Breast epithelium (tissue), 4 donors: ENCODE measurements at regions not wholly inside any gene's neighbourhood (a gene's known extent, or its start where the extent isn't known, plus 50 kb on each side); places are given as distances from the start of the nearest gene placed in this dataset.

Experiments
- DNase-seq, 2 donors: peaks; one replicate each; pipeline ENCODE4 v3.0.0-alpha.2; 2019; ENCODE audit warnings: low spot score in 2 of 2
- H3K27ac ChIP-seq, 2 donors: fragments of 200-600 bp; sonication (generic) in 1 of 2; one replicate each; pipeline ENCODE4 v1.5.1; 2016 to 2019; ENCODE audit warnings: mild to moderate bottlenecking in 1 of 2
- H3K27me3 ChIP-seq, 2 donors: fragments of 200-600 bp; sonication (generic) in 1 of 2; one replicate each; pipeline versions ENCODE4 v1.5.1 to v1.6.0; 2017 to 2019; ENCODE audit warnings: control low read depth in 1 of 2, mild to moderate bottlenecking in 1 of 2
- H3K36me3 ChIP-seq: fragments of 200-600 bp; one replicate; pipeline ENCODE4 v1.5.1; 2019
- H3K4me1 ChIP-seq, 2 donors: fragments of 200-600 bp; sonication (generic); one replicate each; pipeline ENCODE4 v1.5.1; 2016 to 2019; ENCODE audit warnings: control low read depth in 1 of 2
- H3K4me3 ChIP-seq, 3 donors: fragments of 200-600 bp; sonication (generic); 1 replicate in 2 of 3; 2 replicates in 1 of 3; pipeline ENCODE4 v1.5.1; 2016 to 2019; ENCODE audit warnings: mild to moderate bottlenecking in 3 of 3, moderate library complexity in 2 of 3
- H3K9me3 ChIP-seq, 2 donors: fragments of 200-600 bp; sonication (generic) in 1 of 2; one replicate each; pipeline ENCODE4 v1.5.1; 2016 to 2019; ENCODE audit warnings: control low read depth in 1 of 2
- POLR2A ChIP-seq: fragments of 450-650 bp; IDR thresholded peaks from one replicate; pipeline ENCODE4 v1.6.1; 2016; ENCODE audit warnings: antibody characterized with exemption, mild to moderate bottlenecking, moderate library complexity
- POLR2AphosphoS5 ChIP-seq, 3 donors: sonication (generic); formaldehyde crosslinking; IDR thresholded peaks; one replicate each; pipeline ENCODE4 v1.6.1; 2017; ENCODE audit warnings: antibody characterized with exemption in 3 of 3
- intact Hi-C: fragments of 100-400 bp; cut with DNase I; formaldehyde crosslinking; loops from one replicate; pipeline ENCODE4 v1.15.1; 2023; ENCODE audit warnings: low total_unique reads
- TF ChIP-seq, protein P1 (sequence below), 3 donors: fragments of 450-650 bp; IDR thresholded peaks; one replicate each; pipeline ENCODE4 v1.5.1; 2016 to 2017; ENCODE audit warnings: antibody characterized with exemption in 3 of 3, mild to moderate bottlenecking in 3 of 3, moderate library complexity in 3 of 3

- TF ChIP-seq, protein P1, sequence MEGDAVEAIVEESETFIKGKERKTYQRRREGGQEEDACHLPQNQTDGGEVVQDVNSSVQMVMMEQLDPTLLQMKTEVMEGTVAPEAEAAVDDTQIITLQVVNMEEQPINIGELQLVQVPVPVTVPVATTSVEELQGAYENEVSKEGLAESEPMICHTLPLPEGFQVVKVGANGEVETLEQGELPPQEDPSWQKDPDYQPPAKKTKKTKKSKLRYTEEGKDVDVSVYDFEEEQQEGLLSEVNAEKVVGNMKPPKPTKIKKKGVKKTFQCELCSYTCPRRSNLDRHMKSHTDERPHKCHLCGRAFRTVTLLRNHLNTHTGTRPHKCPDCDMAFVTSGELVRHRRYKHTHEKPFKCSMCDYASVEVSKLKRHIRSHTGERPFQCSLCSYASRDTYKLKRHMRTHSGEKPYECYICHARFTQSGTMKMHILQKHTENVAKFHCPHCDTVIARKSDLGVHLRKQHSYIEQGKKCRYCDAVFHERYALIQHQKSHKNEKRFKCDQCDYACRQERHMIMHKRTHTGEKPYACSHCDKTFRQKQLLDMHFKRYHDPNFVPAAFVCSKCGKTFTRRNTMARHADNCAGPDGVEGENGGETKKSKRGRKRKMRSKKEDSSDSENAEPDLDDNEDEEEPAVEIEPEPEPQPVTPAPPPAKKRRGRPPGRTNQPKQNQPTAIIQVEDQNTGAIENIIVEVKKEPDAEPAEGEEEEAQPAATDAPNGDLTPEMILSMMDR (IDR thresholded peaks at IDR 0.05), result no peak
- TF ChIP-seq POLR2A (no peak), POLR2AphosphoS5 (IDR thresholded peaks at IDR 0.05) (no peak)
- H3K9me3 ChIP-seq, result no peaks in the 10 kb centered on the region
- H3K36me3 ChIP-seq, result no peaks in the 10 kb centered on the region
- no peaks in the 10 kb centered on the region for H3K4me1 ChIP-seq
- no peaks in the 10 kb centered on the region for H3K27me3 ChIP-seq
- H3K4me3 ChIP-seq, result no peak overlapping the region
- intact Hi-C loops, result no loop called here
- no peak for DNase-seq
- H3K27ac ChIP-seq, result no peak overlapping the region
Measured at GRCh38 chr2:236935083-236935482, 150.6 kb upstream of the COPS8 start.

- no peak for TF ChIP-seq POLR2AphosphoS5 (IDR thresholded peaks at IDR 0.05)
- TF ChIP-seq, protein P1 (IDR thresholded peaks at IDR 0.05), result no peak
- TF ChIP-seq POLR2A, result no peak
- no peak overlapping the region for H3K27ac ChIP-seq
- H3K4me1 ChIP-seq, result no peaks in the 10 kb centered on the region
- no peaks in the 10 kb centered on the region for H3K36me3 ChIP-seq
- H3K4me3 ChIP-seq, result no peak overlapping the region
- intact Hi-C loops, result no loop called here
- no peaks in the 10 kb centered on the region for H3K27me3 ChIP-seq
- H3K9me3 ChIP-seq, result no peaks in the 10 kb centered on the region
- DNase-seq, result no peak
Measured at GRCh38 chr2:236935631-236936445, 149.9 kb upstream of the COPS8 start.

GRCh38 chr2:236936446-236936940 lies 149.2 kb upstream of the COPS8 start:
- H3K4me3 ChIP-seq, result no peak overlapping the region
- no peaks in the 10 kb centered on the region for H3K4me1 ChIP-seq
- intact Hi-C loops, result no loop called here
- H3K27ac ChIP-seq, result no peak overlapping the region
- H3K27me3 ChIP-seq, result no peaks in the 10 kb centered on the region
- TF ChIP-seq POLR2A (no peak), POLR2AphosphoS5 (IDR thresholded peaks at IDR 0.05) (no peak)
- TF ChIP-seq, protein P1 (IDR thresholded peaks at IDR 0.05), result no peak
- DNase-seq, result no peak
- H3K36me3 ChIP-seq, result no peaks in the 10 kb centered on the region
- H3K9me3 ChIP-seq, result no peaks in the 10 kb centered on the region

DNA sequence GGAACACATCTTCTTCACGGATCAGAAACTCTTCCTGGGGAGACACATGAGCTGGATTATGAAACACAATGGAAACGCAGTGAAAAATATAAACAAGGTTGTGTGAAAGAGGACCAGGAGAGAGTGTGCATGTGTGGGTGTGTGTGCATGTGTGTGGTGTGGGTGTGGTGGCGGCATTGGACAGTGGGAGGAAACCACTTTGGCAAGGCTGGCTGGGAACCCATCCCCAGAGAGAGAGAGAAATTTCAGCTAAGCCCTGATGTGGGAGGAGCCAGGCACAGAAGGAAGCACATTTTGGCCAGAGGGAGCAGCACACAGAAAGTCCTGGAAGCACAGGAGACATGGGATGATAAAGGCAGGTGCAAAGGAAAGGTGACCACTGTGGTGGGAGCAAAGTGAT lies 147.6 kb upstream of the COPS8 start:
- Histone ChIP-seq H3K4me3 (no peak overlapping the region), H3K27ac (no peak overlapping the region), H3K27me3 (no peaks in the 10 kb centered on the region), H3K9me3 (no peaks in the 10 kb centered on the region), H3K36me3 (no peaks in the 10 kb centered on the region), H3K4me1 (no peaks in the 10 kb centered on the region)
- TF ChIP-seq POLR2AphosphoS5 (IDR thresholded peaks at IDR 0.05) (no peak), POLR2A (no peak)
- TF ChIP-seq, protein P1 (IDR thresholded peaks at IDR 0.05), result no peak
- intact Hi-C loops, result no loop called here
- DNase-seq, result no peak

GRCh38 chr2:236939271-236939670 lies 146.4 kb upstream of the COPS8 start:
- Histone ChIP-seq H3K27ac (no peak overlapping the region), H3K4me1 (no peaks in the 10 kb centered on the region), H3K9me3 (no peaks in the 10 kb centered on the region), H3K36me3 (no peaks in the 10 kb centered on the region), H3K4me3 (no peak overlapping the region), H3K27me3 (no peaks in the 10 kb centered on the region)
- intact Hi-C loops, result no loop called here
- DNase-seq, result no peak
- TF ChIP-seq POLR2A, result no peak
- no peak for TF ChIP-seq POLR2AphosphoS5 (IDR thresholded peaks at IDR 0.05)
- TF ChIP-seq, protein P1 (IDR thresholded peaks at IDR 0.05), result no peak
